Vagina (tissue), 2 donors: ENCODE measurements at regions not wholly inside any gene's neighbourhood (a gene's known extent, or its start where the extent isn't known, plus 50 kb on each side); places are given as distances from the start of the nearest gene placed in this dataset.

Source experiments
- DNase-seq, 2 donors: peaks; one replicate each; pipeline ENCODE4 v3.0.0-alpha.2; 2017; ENCODE audit errors: extremely low spot score in 2 of 2
- H3K27ac ChIP-seq: fragments of 200-600 bp; sonication (generic); one replicate; pipeline ENCODE4 v1.5.1; 2019
- H3K27me3 ChIP-seq: fragments of 200-600 bp; sonication (generic); one replicate; pipeline ENCODE4 v1.5.1; 2019
- H3K36me3 ChIP-seq, 2 donors: fragments of 200-600 bp; sonication (generic); one replicate each; pipeline ENCODE4 v1.5.1; 2017 to 2019
- H3K4me1 ChIP-seq: fragments of 200-600 bp; sonication (generic); one replicate; pipeline ENCODE4 v1.5.1; 2019
- H3K4me3 ChIP-seq, 2 donors: fragments of 200-600 bp; sonication (generic); 1 replicate in 1 of 2; 2 replicates in 1 of 2; pipeline ENCODE4 v1.5.1; 2016 to 2019
- H3K9me3 ChIP-seq: fragments of 200-600 bp; sonication (generic); one replicate; pipeline ENCODE4 v1.5.1; 2019
- CTCF ChIP-seq, 3 experiments: fragments of 450-650 bp in 2 of 3; fragments of 200-600 bp in 1 of 3; sonication (generic) in 1 of 3; IDR thresholded peaks; one replicate each; pipeline ENCODE4 v1.5.1; 2017 to 2019; ENCODE audit warnings: antibody characterized with exemption in 3 of 3, mild to moderate bottlenecking in 2 of 3, moderate library complexity in 2 of 3
- POLR2A ChIP-seq, 2 donors: fragments of 450-650 bp; IDR thresholded peaks; one replicate each; pipeline ENCODE4 v1.6.1; 2017; ENCODE audit warnings: antibody characterized with exemption in 2 of 2, mild to moderate bottlenecking in 2 of 2, moderate library complexity in 2 of 2
- POLR2AphosphoS5 ChIP-seq, 2 donors: sonication (generic); formaldehyde crosslinking; IDR thresholded peaks; one replicate each; pipeline ENCODE4 v1.9.0; 2017; ENCODE audit warnings: antibody characterized with exemption in 2 of 2, mild to moderate bottlenecking in 2 of 2, low read depth in 1 of 2; ENCODE audit not compliant: insufficient read depth in 1 of 2
- intact Hi-C: fragments of 100-400 bp; cut with DNase I; formaldehyde crosslinking; loops from one replicate; pipeline ENCODE4 v1.15.1; 2023

DNA sequence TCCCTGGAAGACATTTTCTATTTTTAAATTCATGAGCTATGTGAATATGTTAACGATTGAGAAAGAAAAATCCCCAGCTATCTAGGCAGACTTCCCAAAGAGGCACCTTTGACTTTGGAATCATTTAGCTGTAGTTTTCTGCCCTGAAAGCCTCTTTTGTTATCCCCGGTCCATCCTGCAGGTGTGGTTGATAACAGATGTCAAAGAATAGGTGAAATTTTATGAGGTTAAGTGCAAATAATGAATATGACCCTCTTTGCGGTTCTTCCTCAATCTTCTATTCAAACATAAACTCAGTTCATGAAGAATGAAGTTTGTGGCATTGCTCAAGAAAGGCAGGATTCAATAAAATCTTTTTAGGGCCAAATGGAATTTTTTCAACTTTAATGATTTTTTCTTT lies 51.6 kb upstream of the ATP8B1 start:
- intact Hi-C loops: no loop called here
- no peaks in the 10 kb centered on the region for H3K9me3 ChIP-seq
- no peaks in the 10 kb centered on the region for H3K4me1 ChIP-seq
- no peak overlapping the region for H3K27ac ChIP-seq
- no peaks in the 10 kb centered on the region for H3K36me3 ChIP-seq
- TF ChIP-seq POLR2AphosphoS5 (IDR thresholded peaks at IDR 0.05; ENCODE audit: insufficient read depth in 1 of 2, low read depth in 1 of 2) (no peak), POLR2A (IDR thresholded peaks at IDR 0.05) (no peak)
- H3K4me3 ChIP-seq: no peak overlapping the region
- H3K27me3 ChIP-seq: no peaks in the 10 kb centered on the region
- DNase-seq: no peak

DNA sequence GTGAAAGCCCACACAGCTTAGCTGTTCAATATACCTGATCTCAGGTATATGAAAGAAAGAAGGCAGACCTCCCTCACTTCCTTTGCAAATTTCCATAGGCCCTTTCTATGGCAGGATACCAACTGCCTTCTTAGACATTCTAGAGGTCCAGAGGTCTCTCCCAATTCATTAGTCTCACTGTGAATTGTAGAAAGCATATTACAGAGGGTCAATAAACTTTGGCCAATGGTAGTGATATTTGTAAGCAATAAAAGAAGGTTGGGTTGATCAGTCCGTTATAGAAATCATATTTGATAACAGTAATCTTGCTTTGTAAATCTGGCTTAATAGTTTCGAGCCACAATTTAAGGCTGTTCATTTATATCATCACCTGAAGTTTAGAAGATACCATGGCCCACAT lies 50.7 kb upstream of the ATP8B1 start:
- TF ChIP-seq CTCF (IDR thresholded peaks at IDR 0.05) (no peak), POLR2A (IDR thresholded peaks at IDR 0.05) (no peak), POLR2AphosphoS5 (IDR thresholded peaks at IDR 0.05; ENCODE audit: insufficient read depth in 1 of 2, low read depth in 1 of 2) (no peak)
- DNase-seq: no peak
- H3K4me3 ChIP-seq: no peak overlapping the region
- no peaks in the 10 kb centered on the region for H3K9me3 ChIP-seq
- H3K36me3 ChIP-seq: no peaks in the 10 kb centered on the region
- H3K27me3 ChIP-seq: no peaks in the 10 kb centered on the region
- no peak overlapping the region for H3K27ac ChIP-seq
- no peaks in the 10 kb centered on the region for H3K4me1 ChIP-seq
- intact Hi-C loops: no loop called here

GRCh38 chr18:57853133-57853532 lies 50.0 kb upstream of the ATP8B1 start:
- Histone ChIP-seq H3K27me3 (no peaks in the 10 kb centered on the region), H3K27ac (no peak overlapping the region), H3K9me3 (no peaks in the 10 kb centered on the region), H3K4me1 (no peaks in the 10 kb centered on the region), H3K4me3 (no peak overlapping the region), H3K36me3 (no peaks in the 10 kb centered on the region)
- no peak for DNase-seq
- intact Hi-C loops: no loop called here
- no peak for TF ChIP-seq POLR2AphosphoS5 (IDR thresholded peaks at IDR 0.05; ENCODE audit: insufficient read depth in 1 of 2, low read depth in 1 of 2)
- TF ChIP-seq CTCF (IDR thresholded peaks at IDR 0.05): no peak
- TF ChIP-seq POLR2A (IDR thresholded peaks at IDR 0.05): no peak
